ENCODE measurements at regions not wholly inside any gene's neighbourhood (a gene's known extent, or its start where the extent isn't known, plus 50 kb on each side); places are given as distances from the start of the nearest gene placed in this dataset.
A peak's percentile ranks its signal among the peaks of the same experiment; 100 is the strongest.

DNA sequence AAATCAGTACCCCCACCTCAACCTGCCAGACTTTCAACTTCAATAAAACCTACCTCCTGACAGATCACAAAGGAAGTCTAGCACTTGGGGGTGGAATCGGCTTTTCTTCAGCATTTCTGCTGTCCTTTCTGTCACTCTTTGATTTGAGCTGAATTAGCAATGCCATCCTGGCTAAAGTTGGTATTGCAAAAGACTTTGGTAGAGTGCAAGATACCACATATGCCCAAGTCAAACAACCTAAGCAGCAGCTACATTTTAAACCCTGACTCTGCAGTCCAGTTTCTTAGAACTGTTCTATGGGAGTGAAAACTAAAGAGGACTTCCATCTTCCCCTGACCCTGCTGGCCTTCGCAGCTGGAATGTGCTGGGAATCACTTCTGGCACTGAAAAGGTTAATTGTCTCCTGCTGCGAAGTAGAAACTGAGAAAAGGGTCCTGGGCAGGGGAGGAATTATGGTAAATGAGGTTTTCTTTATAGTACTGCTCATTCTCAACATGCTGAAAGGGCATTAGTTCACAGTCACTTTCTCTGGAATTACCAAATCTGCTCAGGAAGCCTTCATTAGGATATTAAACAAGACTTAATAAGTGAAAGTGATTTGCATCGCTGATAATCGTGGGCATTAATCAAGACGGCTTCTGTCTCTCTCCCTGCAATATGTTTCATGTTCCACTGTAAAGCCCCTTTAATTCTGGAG, 126.2 kb upstream of the SMYD2 start:
- DNase-seq (ENCODE audit: extremely low spot score, unreplicated experiment) = no peak
- Mint-ChIP-seq H3K27ac (no peak overlapping the region), H3K27me3 (peaks cover 31% of the 10 kb centered on the region), H3K4me3 (peak overlapping the region; percentile 16), H3K4me1 (ENCODE audit: unreplicated experiment) (peaks cover 26% of the 10 kb centered on the region), H3K36me3 (no peaks in the 10 kb centered on the region), H3K9me3 (peaks cover 7% of the 10 kb centered on the region)
- TF ChIP-seq CTCF (conservative IDR thresholded peaks at IDR 0.05) = no peak

DNA sequence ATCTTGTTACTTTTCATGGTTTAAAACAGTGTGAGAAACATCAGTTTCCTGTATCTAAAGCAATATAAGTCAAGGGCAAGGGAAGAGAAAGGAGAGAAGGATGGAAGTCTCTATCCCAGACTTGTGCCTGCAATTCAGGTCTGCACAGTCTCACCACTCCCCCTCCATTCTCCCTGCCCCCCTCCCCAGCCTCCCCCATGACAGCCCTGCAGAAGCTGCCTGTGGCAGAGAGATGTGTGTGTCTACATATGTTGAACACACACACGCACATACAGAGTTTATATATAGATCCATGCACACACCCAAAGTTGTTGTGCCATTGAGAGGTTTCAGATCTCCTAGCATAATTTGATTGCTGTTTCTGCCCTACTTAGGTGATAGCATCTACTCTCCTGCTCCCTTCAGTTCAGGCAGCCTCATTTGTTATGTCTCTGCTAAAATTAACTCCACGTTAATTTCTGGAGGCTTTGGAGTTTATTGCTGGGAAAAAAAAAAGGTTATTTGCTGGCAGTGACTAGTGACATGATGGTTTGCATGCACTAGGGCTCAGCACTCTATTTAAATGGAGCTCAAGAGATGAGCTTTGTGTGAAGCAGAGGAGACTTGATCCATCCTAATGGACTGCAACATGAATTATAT, 124.9 kb upstream of the SMYD2 start:
- Mint-ChIP-seq H3K27me3 (peaks cover 32% of the 10 kb centered on the region), H3K9me3 (peaks cover 9% of the 10 kb centered on the region), H3K4me3 (no peak overlapping the region), H3K4me1 (ENCODE audit: unreplicated experiment) (peaks cover 26% of the 10 kb centered on the region), H3K36me3 (no peaks in the 10 kb centered on the region), H3K27ac (no peak overlapping the region)
- DNase-seq (ENCODE audit: extremely low spot score, unreplicated experiment) = no peak
- TF ChIP-seq CTCF (conservative IDR thresholded peaks at IDR 0.05) = no peak

DNA sequence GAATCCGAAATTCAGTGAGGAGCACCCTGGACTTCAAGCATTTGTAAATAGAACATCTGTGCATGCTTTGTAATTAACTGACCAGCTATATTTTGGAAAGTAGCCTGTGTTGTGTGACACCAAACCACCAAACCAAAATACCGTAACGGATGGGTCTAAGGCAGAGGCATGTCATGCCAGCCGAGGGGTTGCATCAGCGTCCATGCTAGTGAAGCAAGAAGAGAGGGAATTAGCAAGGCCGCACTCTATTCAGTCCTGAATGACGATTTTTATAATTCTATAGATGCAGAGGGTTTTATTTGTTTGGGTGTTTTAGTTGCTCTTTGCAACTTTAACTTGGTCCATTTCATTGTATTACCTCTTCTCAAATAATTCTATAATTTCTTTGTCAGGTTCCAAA, 116.8 kb upstream of the SMYD2 start:
- Mint-ChIP-seq H3K4me1 (ENCODE audit: unreplicated experiment) (peaks cover 4% of the 10 kb centered on the region), H3K36me3 (no peaks in the 10 kb centered on the region), H3K9me3 (peaks cover 8% of the 10 kb centered on the region), H3K27me3 (peaks cover 20% of the 10 kb centered on the region), H3K27ac (no peak overlapping the region), H3K4me3 (no peak overlapping the region)
- TF ChIP-seq CTCF (conservative IDR thresholded peaks at IDR 0.05) = no peak
- no peak for DNase-seq (ENCODE audit: extremely low spot score, unreplicated experiment)

- no peak for DNase-seq (ENCODE audit: extremely low spot score, unreplicated experiment)
- H3K4me1 Mint-ChIP-seq (ENCODE audit: unreplicated experiment) = peaks cover 4% of the 10 kb centered on the region
- no peak overlapping the region for H3K4me3 Mint-ChIP-seq
- TF ChIP-seq CTCF (conservative IDR thresholded peaks at IDR 0.05) = no peak
- no peak overlapping the region for H3K27ac Mint-ChIP-seq
- H3K27me3 Mint-ChIP-seq = peaks cover 15% of the 10 kb centered on the region
- no peaks in the 10 kb centered on the region for H3K36me3 Mint-ChIP-seq
- H3K9me3 Mint-ChIP-seq = no peaks in the 10 kb centered on the region
Measured at GRCh38 chr1:214165850-214166374, 115.0 kb upstream of the SMYD2 start.

DNA sequence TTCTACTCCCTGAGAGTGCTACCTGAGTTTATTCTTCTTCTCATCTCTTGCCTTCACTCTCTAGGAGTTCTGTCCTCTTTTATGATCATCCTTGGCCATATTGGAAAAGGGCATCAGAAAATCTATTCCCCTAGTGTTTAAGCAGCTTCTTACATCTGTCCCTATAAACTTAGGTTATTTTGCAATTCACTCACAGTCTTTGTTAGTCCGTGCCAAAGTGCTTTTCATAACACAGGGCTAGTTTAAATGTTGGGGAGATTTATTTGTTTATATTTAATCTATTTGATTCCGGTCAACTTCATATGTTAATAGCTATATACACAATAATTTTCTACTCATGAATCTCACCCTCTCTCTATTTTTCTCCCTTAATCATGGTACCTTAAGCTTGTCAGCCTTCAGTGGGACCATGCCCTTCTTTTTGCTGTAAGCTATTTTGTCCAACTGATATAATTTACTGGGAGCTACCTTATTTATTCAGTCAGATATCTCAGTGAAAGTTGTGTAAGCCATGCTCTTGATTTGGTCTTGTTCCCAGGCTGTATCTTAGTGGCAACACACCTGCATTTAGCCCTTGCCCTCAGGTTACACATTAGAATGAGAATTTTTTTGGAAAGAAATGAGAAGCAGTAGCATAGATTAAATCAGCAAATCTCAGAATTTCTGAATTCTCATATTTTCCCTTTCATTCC, 106.3 kb upstream of the SMYD2 start:
- no peak for TF ChIP-seq CTCF (conservative IDR thresholded peaks at IDR 0.05)
- Mint-ChIP-seq H3K27me3 (peaks cover 4% of the 10 kb centered on the region), H3K27ac (no peak overlapping the region), H3K9me3 (no peaks in the 10 kb centered on the region), H3K4me3 (no peak overlapping the region), H3K4me1 (ENCODE audit: unreplicated experiment) (no peaks in the 10 kb centered on the region), H3K36me3 (no peaks in the 10 kb centered on the region)
- no peak for DNase-seq (ENCODE audit: extremely low spot score, unreplicated experiment)
